ENCODE measurements at regions not wholly inside any gene's neighbourhood (a gene's known extent, or its start where the extent isn't known, plus 50 kb on each side); places are given as distances from the start of the nearest gene placed in this dataset.
"Not testable (repeated sequence)": the region's sequence is repeated elsewhere in the genome, so short reads cannot be mapped to it uniquely, and the experiment has no call there.

DNA sequence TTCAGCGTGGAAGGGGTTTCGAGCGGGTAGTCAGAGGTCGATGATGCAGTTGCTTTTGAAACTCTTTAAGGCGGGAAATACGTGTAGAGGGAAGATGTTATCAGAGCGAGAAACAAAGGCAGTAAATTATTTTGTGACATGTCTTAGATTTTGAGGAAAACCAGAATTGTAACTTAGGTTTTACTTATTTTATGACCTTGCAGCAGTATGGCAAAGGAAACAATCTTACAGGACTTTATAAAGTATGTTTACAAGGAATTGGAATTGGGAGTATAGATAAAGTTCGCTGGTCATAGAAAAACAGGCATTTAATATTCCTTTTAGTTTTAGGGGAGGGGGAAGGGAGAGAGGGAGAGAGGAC lies 103.3 kb downstream of the FAM72B start:
- H3K27ac ChIP-seq (ENCODE audit: low read depth, low read length); intact Hi-C loops (cut with micrococcal nuclease); H3K9me3 Mint-ChIP-seq; H3K36me3 ChIP-seq (ENCODE audit: insufficient read depth, low read length); POLR2A ChIA-PET (ENCODE audit: partially characterized antibody); H3K27me3 ChIP-seq (ENCODE audit: insufficient read depth, low read length); H3K4me3 Mint-ChIP-seq; DNase-seq; CTCF ChIA-PET (ENCODE audit: partially characterized antibody); H3K4me1 ChIP-seq (ENCODE audit: insufficient read depth, low read length); H3K36me3 Mint-ChIP-seq; H3K4me3 ChIP-seq (ENCODE audit: low read length in 2 of 2); H3K27ac Mint-ChIP-seq; H3K9me3 ChIP-seq (ENCODE audit: control insufficient read depth in 1 of 2, low read length in 2 of 2); H3K4me1 Mint-ChIP-seq: not testable (repeated sequence)
- H3K27me3 Mint-ChIP-seq = peaks cover 8 to 11% of the 10 kb centered on the region in 2 donors

DNA sequence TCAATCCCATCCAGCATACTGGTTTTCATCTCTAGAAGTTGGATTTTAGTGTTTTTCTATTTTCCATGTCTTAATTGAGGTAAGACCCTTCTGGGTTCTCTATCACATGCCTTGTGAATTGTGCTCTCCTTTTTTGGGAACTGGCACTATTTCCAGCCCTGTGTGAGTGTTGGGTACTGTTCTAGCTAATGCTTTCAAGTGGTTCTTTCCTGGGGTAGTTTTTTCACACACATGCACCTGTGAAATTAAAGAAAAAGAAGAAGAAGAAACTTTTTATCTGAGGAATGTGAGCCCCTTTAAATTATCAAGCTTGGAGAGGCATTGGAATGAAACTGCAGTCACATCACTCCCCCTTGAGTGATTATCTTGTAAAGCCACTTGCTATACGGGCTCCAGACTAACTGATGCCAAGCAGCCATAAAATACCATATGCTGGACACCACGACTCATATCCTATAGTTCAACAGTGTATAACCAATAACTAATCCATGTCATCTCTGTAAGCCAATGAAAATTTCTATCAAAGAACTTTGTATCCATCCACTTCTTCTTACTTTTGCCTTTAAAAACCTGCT lies 102.4 kb downstream of the FAM72B start:
- H3K4me1 ChIP-seq (ENCODE audit: insufficient read depth, low read length); CTCF ChIA-PET (ENCODE audit: partially characterized antibody); H3K9me3 ChIP-seq (ENCODE audit: control insufficient read depth in 1 of 2, low read length in 2 of 2); H3K4me3 ChIP-seq (ENCODE audit: low read length in 2 of 2); DNase-seq; H3K27me3 ChIP-seq (ENCODE audit: insufficient read depth, low read length); H3K27ac ChIP-seq (ENCODE audit: low read depth, low read length); intact Hi-C loops (cut with micrococcal nuclease); H3K9me3 Mint-ChIP-seq; H3K36me3 ChIP-seq (ENCODE audit: insufficient read depth, low read length); H3K27ac Mint-ChIP-seq; POLR2A ChIA-PET (ENCODE audit: partially characterized antibody); H3K4me1 Mint-ChIP-seq; H3K36me3 Mint-ChIP-seq: not testable (repeated sequence)
- H3K27me3 Mint-ChIP-seq = peaks cover 8 to 11% of the 10 kb centered on the region in 2 donors
- H3K4me3 Mint-ChIP-seq = peak overlapping the region in 1 of 8 donors; percentile 35

DNA sequence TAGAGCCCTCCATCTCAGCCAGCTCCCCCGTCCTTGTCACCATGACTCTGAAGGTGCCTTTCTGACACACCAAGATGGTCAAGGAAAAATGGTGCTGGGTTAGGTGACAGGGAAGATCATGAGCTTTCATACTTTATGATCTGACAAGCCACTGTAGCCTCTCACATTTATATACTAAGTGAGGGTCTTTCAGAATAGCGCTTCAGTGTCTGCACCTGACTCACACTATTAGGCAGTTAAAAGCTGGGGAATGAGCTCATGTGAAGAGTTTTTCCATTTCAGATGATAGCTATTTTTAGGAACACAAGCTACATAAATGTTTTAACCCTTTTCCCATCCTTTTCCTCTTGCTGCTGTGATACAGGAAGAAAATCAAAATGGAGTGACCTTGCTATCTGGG lies 101.1 kb downstream of the FAM72B start:
- H3K9me3 Mint-ChIP-seq; H3K4me3 Mint-ChIP-seq; POLR2A ChIA-PET (ENCODE audit: partially characterized antibody); H3K4me1 Mint-ChIP-seq; H3K4me3 ChIP-seq (ENCODE audit: low read length in 2 of 2); H3K27ac ChIP-seq (ENCODE audit: low read depth, low read length); H3K27me3 ChIP-seq (ENCODE audit: insufficient read depth, low read length); H3K27ac Mint-ChIP-seq; intact Hi-C loops (cut with micrococcal nuclease); H3K36me3 ChIP-seq (ENCODE audit: insufficient read depth, low read length); H3K4me1 ChIP-seq (ENCODE audit: insufficient read depth, low read length); DNase-seq; H3K36me3 Mint-ChIP-seq; H3K9me3 ChIP-seq (ENCODE audit: control insufficient read depth in 1 of 2, low read length in 2 of 2); CTCF ChIA-PET (ENCODE audit: partially characterized antibody): not testable (repeated sequence)
- H3K27me3 Mint-ChIP-seq = peaks cover 8 to 11% of the 10 kb centered on the region in 2 donors

DNA sequence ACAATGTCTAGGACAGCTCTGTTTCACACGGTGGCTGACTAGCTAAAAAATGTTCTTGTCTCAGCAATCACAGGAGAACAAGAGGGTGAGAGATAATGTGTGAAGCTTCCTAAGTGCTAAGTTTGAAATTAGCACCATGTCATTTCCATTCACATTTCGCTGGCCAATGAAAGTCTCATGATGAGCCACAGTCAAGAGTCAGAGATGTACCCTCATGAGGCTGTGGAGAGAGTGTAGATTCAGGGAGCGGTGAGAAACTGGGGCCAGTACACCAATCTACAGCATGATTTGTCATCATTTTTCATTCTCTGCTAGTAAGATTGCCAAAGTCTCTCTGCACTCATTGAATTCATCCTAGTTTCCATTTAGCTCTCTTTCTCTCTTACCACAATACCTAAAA lies 97.9 kb downstream of the FAM72B start:
- H3K36me3 Mint-ChIP-seq; H3K27ac ChIP-seq (ENCODE audit: low read depth, low read length); H3K27ac Mint-ChIP-seq; CTCF ChIA-PET (ENCODE audit: partially characterized antibody); H3K36me3 ChIP-seq (ENCODE audit: insufficient read depth, low read length); DNase-seq; H3K4me3 ChIP-seq (ENCODE audit: low read length in 2 of 2); H3K9me3 Mint-ChIP-seq; H3K9me3 ChIP-seq (ENCODE audit: control insufficient read depth in 1 of 2, low read length in 2 of 2); H3K27me3 ChIP-seq (ENCODE audit: insufficient read depth, low read length); H3K4me1 ChIP-seq (ENCODE audit: insufficient read depth, low read length); H3K4me3 Mint-ChIP-seq; POLR2A ChIA-PET (ENCODE audit: partially characterized antibody); intact Hi-C loops (cut with micrococcal nuclease); H3K27me3 Mint-ChIP-seq; H3K4me1 Mint-ChIP-seq: not testable (repeated sequence)

DNA sequence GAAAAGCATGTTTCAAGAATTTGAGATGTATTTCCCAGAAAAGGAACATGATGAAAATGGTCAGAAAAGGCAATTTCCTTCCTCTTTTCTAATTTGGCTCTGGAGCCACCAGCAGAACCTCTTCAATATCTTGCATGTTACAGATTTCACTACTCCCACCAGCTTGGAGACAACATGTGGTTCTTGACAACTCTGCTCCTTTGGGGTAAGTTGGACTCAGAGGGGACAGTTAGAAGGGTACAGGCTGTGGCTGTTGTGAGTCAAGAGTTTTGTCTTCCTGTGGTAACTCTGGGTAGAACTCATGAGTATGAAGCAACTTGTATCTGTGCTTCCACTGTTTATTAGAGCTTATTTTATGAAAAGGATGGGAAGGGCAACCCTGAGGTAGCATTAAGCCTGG lies 96.9 kb downstream of the FAM72B start:
- intact Hi-C loops (cut with micrococcal nuclease); H3K9me3 Mint-ChIP-seq; H3K4me3 Mint-ChIP-seq; H3K27me3 ChIP-seq (ENCODE audit: insufficient read depth, low read length); H3K36me3 ChIP-seq (ENCODE audit: insufficient read depth, low read length); H3K9me3 ChIP-seq (ENCODE audit: control insufficient read depth in 1 of 2, low read length in 2 of 2); H3K4me1 ChIP-seq (ENCODE audit: insufficient read depth, low read length); H3K27me3 Mint-ChIP-seq; CTCF ChIA-PET (ENCODE audit: partially characterized antibody); H3K4me3 ChIP-seq (ENCODE audit: low read length in 2 of 2); POLR2A ChIA-PET (ENCODE audit: partially characterized antibody); H3K27ac Mint-ChIP-seq; DNase-seq; H3K4me1 Mint-ChIP-seq; H3K36me3 Mint-ChIP-seq; H3K27ac ChIP-seq (ENCODE audit: low read depth, low read length): not testable (repeated sequence)

DNA sequence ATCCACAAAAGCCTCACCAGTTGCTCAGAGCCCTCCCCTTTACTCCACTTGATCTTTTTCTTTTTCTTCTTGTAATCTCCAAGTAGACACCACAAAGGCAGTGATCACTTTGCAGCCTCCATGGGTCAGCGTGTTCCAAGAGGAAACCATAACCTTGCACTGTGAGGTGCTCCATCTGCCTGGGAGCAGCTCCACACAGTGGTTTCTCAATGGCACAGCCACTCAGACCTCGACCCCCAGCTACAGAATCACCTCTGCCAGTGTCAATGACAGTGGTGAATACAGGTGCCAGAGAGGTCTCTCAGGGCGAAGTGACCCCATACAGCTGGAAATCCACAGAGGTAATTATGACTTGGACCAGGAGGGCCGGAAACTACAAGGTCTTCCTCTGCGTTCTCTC lies 95.6 kb downstream of the FAM72B start:
- POLR2A ChIA-PET (ENCODE audit: partially characterized antibody); CTCF ChIA-PET (ENCODE audit: partially characterized antibody): not testable (repeated sequence)

DNA sequence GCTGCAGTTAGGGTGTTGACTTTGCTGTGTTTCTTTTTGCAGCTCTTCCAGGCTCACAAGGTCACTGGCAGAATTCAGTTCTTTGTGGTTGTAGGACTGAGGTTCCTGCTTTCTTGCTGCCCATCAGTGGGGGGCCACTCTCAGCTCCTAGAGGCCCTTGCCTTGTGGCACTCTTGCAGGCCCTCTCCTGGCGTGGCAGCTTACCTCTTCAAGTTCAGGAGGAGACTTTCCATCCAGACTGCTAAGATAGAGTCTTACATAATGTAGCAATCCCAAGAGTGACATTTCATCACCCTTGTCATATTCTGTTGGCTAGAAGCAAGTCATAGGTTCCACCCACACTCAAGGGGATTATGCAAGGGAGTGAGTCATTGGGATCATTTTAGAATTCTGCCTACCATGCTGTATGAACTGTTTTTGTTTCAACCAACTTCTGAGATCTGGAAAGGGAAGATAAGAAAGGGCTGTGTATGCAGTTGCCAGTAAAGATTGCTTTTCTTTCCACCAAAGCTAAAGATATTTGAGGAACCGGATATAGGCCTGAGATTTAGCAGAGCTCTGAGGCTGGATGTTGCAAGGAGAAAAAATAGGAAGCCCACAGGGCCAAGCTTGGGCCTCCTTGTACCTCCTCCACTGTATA lies 91.7 kb downstream of the FAM72B start:
- H3K4me3 Mint-ChIP-seq; H3K27me3 Mint-ChIP-seq; H3K4me1 ChIP-seq (ENCODE audit: insufficient read depth, low read length); H3K4me1 Mint-ChIP-seq; H3K27ac Mint-ChIP-seq; DNase-seq; H3K27ac ChIP-seq (ENCODE audit: low read depth, low read length); H3K9me3 ChIP-seq (ENCODE audit: control insufficient read depth in 1 of 2, low read length in 2 of 2); CTCF ChIA-PET (ENCODE audit: partially characterized antibody); H3K36me3 Mint-ChIP-seq; H3K4me3 ChIP-seq (ENCODE audit: low read length in 2 of 2); H3K9me3 Mint-ChIP-seq; POLR2A ChIA-PET (ENCODE audit: partially characterized antibody); H3K36me3 ChIP-seq (ENCODE audit: insufficient read depth, low read length); intact Hi-C loops (cut with micrococcal nuclease); H3K27me3 ChIP-seq (ENCODE audit: insufficient read depth, low read length): not testable (repeated sequence)

More for the DNA sequence above, 95.6 kb downstream of the FAM72B start:
- DNase-seq; H3K27ac ChIP-seq (ENCODE audit: low read depth, low read length); intact Hi-C loops (cut with micrococcal nuclease); H3K4me3 Mint-ChIP-seq; H3K4me3 ChIP-seq (ENCODE audit: low read length in 2 of 2); H3K4me1 ChIP-seq (ENCODE audit: insufficient read depth, low read length); H3K9me3 Mint-ChIP-seq; H3K4me1 Mint-ChIP-seq; H3K36me3 ChIP-seq (ENCODE audit: insufficient read depth, low read length); H3K36me3 Mint-ChIP-seq; H3K9me3 ChIP-seq (ENCODE audit: control insufficient read depth in 1 of 2, low read length in 2 of 2); H3K27me3 ChIP-seq (ENCODE audit: insufficient read depth, low read length); H3K27ac Mint-ChIP-seq; H3K27me3 Mint-ChIP-seq: not testable (repeated sequence)

DNA sequence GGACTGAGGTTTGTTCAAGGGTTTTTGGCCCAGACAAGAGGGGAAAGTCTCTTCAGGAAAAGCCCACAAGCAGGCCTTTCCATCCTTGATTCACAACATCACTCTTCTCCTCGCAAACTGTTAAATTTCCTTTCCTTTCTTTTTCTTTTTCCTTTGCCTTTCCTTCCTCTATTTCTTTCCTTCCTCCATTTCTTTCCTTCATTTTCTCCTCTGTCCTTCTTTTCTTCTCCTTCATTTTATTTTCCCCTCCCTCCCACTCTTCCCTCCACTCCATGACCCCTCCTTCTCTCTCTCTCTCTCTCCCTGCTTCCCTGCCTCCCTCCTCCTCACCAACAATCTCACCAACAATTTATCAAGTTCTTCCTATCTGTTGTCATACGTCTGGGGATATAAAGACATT lies 89.1 kb downstream of the FAM72B start:
- intact Hi-C loops (cut with micrococcal nuclease); H3K4me1 Mint-ChIP-seq; H3K27me3 Mint-ChIP-seq; H3K9me3 Mint-ChIP-seq; H3K36me3 ChIP-seq (ENCODE audit: insufficient read depth, low read length); H3K4me3 ChIP-seq (ENCODE audit: low read length in 2 of 2); H3K36me3 Mint-ChIP-seq; H3K27me3 ChIP-seq (ENCODE audit: insufficient read depth, low read length); H3K4me1 ChIP-seq (ENCODE audit: insufficient read depth, low read length); CTCF ChIA-PET (ENCODE audit: partially characterized antibody); DNase-seq; H3K27ac ChIP-seq (ENCODE audit: low read depth, low read length); H3K9me3 ChIP-seq (ENCODE audit: control insufficient read depth in 1 of 2, low read length in 2 of 2); POLR2A ChIA-PET (ENCODE audit: partially characterized antibody): not testable (repeated sequence)
- Mint-ChIP-seq H3K27ac (peak overlapping the region in 1 of 7 donors; percentile 63), H3K4me3 (peak overlapping the region in 1 of 8 donors; percentile 69)

Measured in CD4-positive, alpha-beta memory T cell (primary cell).